ENCODE measurements at regions not wholly inside any gene's neighbourhood (a gene's known extent, or its start where the extent isn't known, plus 50 kb on each side); places are given as distances from the start of the nearest gene placed in this dataset.

- no peak overlapping the region for H3K27ac ChIP-seq (ENCODE audit: low read depth in 1 of 2, low read length in 2 of 2)
- H3K4me1 ChIP-seq (ENCODE audit: control insufficient read depth in 4 of 4, insufficient read depth in 4 of 4, low read length in 3 of 4) = no peaks in the 10 kb centered on the region
- no peaks in the 10 kb centered on the region for H3K36me3 ChIP-seq (ENCODE audit: control insufficient read depth in 4 of 4, insufficient read depth in 3 of 4, low read depth in 1 of 4, low read length in 3 of 4)
- H3K27me3 ChIP-seq (ENCODE audit: control insufficient read depth in 4 of 4, insufficient read depth in 4 of 4, low read length in 3 of 4) = no peaks in the 10 kb centered on the region
- H3K9ac ChIP-seq (ENCODE audit: low read depth in 1 of 2, low read length in 2 of 2) = no peak overlapping the region
- no peak for TF ChIP-seq NR2F2 (IDR thresholded peaks at IDR 0.05)
- no peak for TF ChIP-seq ATF3 (IDR thresholded peaks at IDR 0.05)
- no peak for TF ChIP-seq CTCF (IDR thresholded peaks at IDR 0.05; ENCODE audit: low read depth, low read length, missing input control)
- TF ChIP-seq SP1 (IDR thresholded peaks at IDR 0.05) = no peak
- TF ChIP-seq TAF1 (conservative IDR thresholded peaks at IDR 0.05) = no peak
- no peak for TF ChIP-seq RXRA (IDR thresholded peaks at IDR 0.05)
- no peak for DNase-seq (ENCODE audit: low spot score)
- no peaks in the 10 kb centered on the region for H3K9me3 ChIP-seq (ENCODE audit: control insufficient read depth in 4 of 4, low read length in 3 of 4)
- H3K4me3 ChIP-seq (ENCODE audit: low read depth in 1 of 3, low read length in 3 of 3) = no peak overlapping the region
- 86% methylated on average over 4 of the region's 4 CpGs for WGBS
These were observed 524.8 kb upstream of the DSEL start for GRCh38 chr18:68041327-68041726.

GRCh38 chr18:68040198-68040597 is 523.7 kb upstream of the DSEL start:
- Histone ChIP-seq H3K4me1 (ENCODE audit: control insufficient read depth in 4 of 4, insufficient read depth in 4 of 4, low read length in 3 of 4) (no peaks in the 10 kb centered on the region), H3K9ac (ENCODE audit: low read depth in 1 of 2, low read length in 2 of 2) (no peak overlapping the region), H3K4me3 (ENCODE audit: low read depth in 1 of 3, low read length in 3 of 3) (no peak overlapping the region), H3K27ac (ENCODE audit: low read depth in 1 of 2, low read length in 2 of 2) (no peak overlapping the region), H3K36me3 (ENCODE audit: control insufficient read depth in 4 of 4, insufficient read depth in 3 of 4, low read depth in 1 of 4, low read length in 3 of 4) (no peaks in the 10 kb centered on the region), H3K27me3 (ENCODE audit: control insufficient read depth in 4 of 4, insufficient read depth in 4 of 4, low read length in 3 of 4) (no peaks in the 10 kb centered on the region), H3K9me3 (ENCODE audit: control insufficient read depth in 4 of 4, low read length in 3 of 4) (no peaks in the 10 kb centered on the region)
- TF ChIP-seq ZBTB33 (IDR thresholded peaks at IDR 0.05) = no peak
- no peak for TF ChIP-seq EGR1 (IDR thresholded peaks at IDR 0.05; ENCODE audit: low read depth in 2 of 2)
- no peak for TF ChIP-seq SP1 (IDR thresholded peaks at IDR 0.05)
- TF ChIP-seq JUND (IDR thresholded peaks at IDR 0.05) = no peak
- no peak for TF ChIP-seq YY1 (IDR thresholded peaks at IDR 0.05)
- TF ChIP-seq NR2F2 (IDR thresholded peaks at IDR 0.05) = no peak
- TF ChIP-seq FOXA2 (IDR thresholded peaks at IDR 0.05) = no peak
- TF ChIP-seq RAD21 (IDR thresholded peaks at IDR 0.05) = no peak
- no peak for TF ChIP-seq RXRA (IDR thresholded peaks at IDR 0.05)
- TF ChIP-seq CTCF (IDR thresholded peaks at IDR 0.05; ENCODE audit: low read depth, low read length, missing input control) = no peak
- TF ChIP-seq TAF1 (conservative IDR thresholded peaks at IDR 0.05) = no peak
- no peak for TF ChIP-seq HNF4A (conservative IDR thresholded peaks at IDR 0.05)
- TF ChIP-seq MAX (IDR thresholded peaks at IDR 0.05) = no peak
- no peak for TF ChIP-seq GABPA (IDR thresholded peaks at IDR 0.05 in 1 of 2, conservative IDR thresholded peaks at IDR 0.05 in 1 of 2)
- TF ChIP-seq HNF4G (IDR thresholded peaks at IDR 0.05) = no peak
- 58% methylated on average over 3 of the region's 3 CpGs for WGBS
- DNase-seq (ENCODE audit: low spot score) = no peak

All from liver (tissue), 8 donors.